SK-N-MC (cell line): ENCODE measurements at regions not wholly inside any gene's neighbourhood (a gene's known extent, or its start where the extent isn't known, plus 50 kb on each side); places are given as distances from the start of the nearest gene placed in this dataset.

Source experiments
- EZH2 ChIP-seq: fragments of 200-600 bp; sonication (generic); IDR thresholded peaks from one replicate; pipeline ENCODE4 v1.6.1; 2017; ENCODE audit warnings: antibody characterized with exemption
- FOXP2 ChIP-seq: optimal IDR thresholded peaks from 2 replicates; pipeline ENCODE3; 2011; ENCODE audit warnings: mild to moderate bottlenecking, moderate library complexity; ENCODE audit not compliant: insufficient read depth; ENCODE audit errors: extremely low read length, control extremely low read depth
- POLR2AphosphoS5 ChIP-seq: IDR thresholded peaks from 2 replicates; pipeline ENCODE4 v1.6.1; 2012; ENCODE audit warnings: mild to moderate bottlenecking, low read depth, low read length, borderline replicate concordance

- no peak for TF ChIP-seq POLR2AphosphoS5
- TF ChIP-seq EZH2, result no peak
- TF ChIP-seq FOXP2, result no peak
Observed at GRCh38 chr5:71972777-71973473, 134.3 kb upstream of the MAP1B start.
